ENCODE measurements at regions not wholly inside any gene's neighbourhood (a gene's known extent, or its start where the extent isn't known, plus 50 kb on each side); places are given as distances from the start of the nearest gene placed in this dataset.

GRCh38 chr6:79334674-79335073 lies 100.2 kb upstream of the HMGN3 start:
- Histone ChIP-seq H3K9me2 (no peaks in the 10 kb centered on the region), H4K20me1 (ENCODE audit: insufficient read depth) (no peaks in the 10 kb centered on the region), H3K79me2 (ENCODE audit: insufficient read depth) (no peaks in the 10 kb centered on the region), H3K9me3 (no peaks in the 10 kb centered on the region), H3K4me3 (ENCODE audit: low read depth in 2 of 2, low read length in 1 of 2) (no peak overlapping the region), H3K4me2 (no peak overlapping the region), H3K9ac (no peak overlapping the region), H3F3A (replicated peaks; ENCODE audit: insufficient read depth) (no peaks in the 10 kb centered on the region), H3K4me1 (ENCODE audit: control insufficient read depth in 1 of 2, insufficient read depth in 2 of 2, low read depth in 1 of 2, low read length in 1 of 2) (no peaks in the 10 kb centered on the region; a peak in 1 of 4 replicates), H3K27me3 (ENCODE audit: insufficient read depth) (no peaks in the 10 kb centered on the region), H2AFZ (ENCODE audit: low read depth) (no peak overlapping the region), H3K27ac (ENCODE audit: low read depth in 2 of 2, low read length in 1 of 2) (no peak overlapping the region), H3K36me3 (replicated peaks in 1 of 2; ENCODE audit: control insufficient read depth in 1 of 2, insufficient read depth in 2 of 2, low read length in 1 of 2) (no peaks in the 10 kb centered on the region)
- TF ChIP-seq EP300 (IDR thresholded peaks at IDR 0.05; ENCODE audit: borderline replicate concordance in 1 of 2, low read depth in 1 of 2, low read length in 1 of 2), result 0 out of 4 replicates have a peak, but pooled peaks of 1 of the 2 experiments have one; percentile 6
- TF ChIP-seq SMC3 (IDR thresholded peaks at IDR 0.05; ENCODE audit: low read depth, low read length), result no peak
- DNase-seq, result no peak
- WGBS (ENCODE audit: low lambda C conversion rate), result 21% methylated on average over 4 of the region's 4 CpGs
- ChIA-PET CTCF (interaction anchor here (1.8 kb wide), 1 partner anchor 132 kb away, joined by 5 read pairs; no protein-coding TSS in a partner anchor), POLR2A (no interaction called here)

- DNase-seq, result no peak
- WGBS (ENCODE audit: low lambda C conversion rate), result 43% methylated on average over 2 of the region's 2 CpGs
These were observed 96.2 kb upstream of the HMGN3 start for GRCh38 chr6:79330704-79331103.

More at GRCh38 chr6:79330704-79331103, 96.2 kb upstream of the HMGN3 start:
- Histone ChIP-seq H3K4me3 (ENCODE audit: low read depth in 2 of 2, low read length in 1 of 2) (no peak overlapping the region), H3K79me2 (ENCODE audit: insufficient read depth) (no peaks in the 10 kb centered on the region), H3K9ac (no peak overlapping the region), H3K9me2 (no peaks in the 10 kb centered on the region), H3K27me3 (ENCODE audit: insufficient read depth) (no peaks in the 10 kb centered on the region), H3K4me1 (ENCODE audit: control insufficient read depth in 1 of 2, insufficient read depth in 2 of 2, low read depth in 1 of 2, low read length in 1 of 2) (no peaks in the 10 kb centered on the region; a peak in 1 of 4 replicates), H3K9me3 (no peaks in the 10 kb centered on the region), H2AFZ (ENCODE audit: low read depth) (no peak overlapping the region), H3K36me3 (replicated peaks in 1 of 2; ENCODE audit: control insufficient read depth in 1 of 2, insufficient read depth in 2 of 2, low read length in 1 of 2) (no peaks in the 10 kb centered on the region), H4K20me1 (ENCODE audit: insufficient read depth) (no peaks in the 10 kb centered on the region), H3K27ac (ENCODE audit: low read depth in 2 of 2, low read length in 1 of 2) (no peak overlapping the region), H3K4me2 (no peak overlapping the region), H3F3A (replicated peaks; ENCODE audit: insufficient read depth) (no peaks in the 10 kb centered on the region)
- POLR2A ChIA-PET, result no interaction called here
- no peak for TF ChIP-seq FOSL2 (IDR thresholded peaks at IDR 0.05; ENCODE audit: borderline replicate concordance, low read depth)
- TF ChIP-seq YY1 (IDR thresholded peaks at IDR 0.05; ENCODE audit: low read depth), result no peak
- no peak for TF ChIP-seq USF1 (IDR thresholded peaks at IDR 0.05; ENCODE audit: borderline replicate concordance, low read depth)
- TF ChIP-seq MXI1 (IDR thresholded peaks at IDR 0.05; ENCODE audit: low read depth, low read length), result no peak
- no peak for TF ChIP-seq FOXM1 (IDR thresholded peaks at IDR 0.05; ENCODE audit: low read depth)
- no peak for TF ChIP-seq MEF2A (IDR thresholded peaks at IDR 0.05; ENCODE audit: borderline replicate concordance, low read depth)
- TF ChIP-seq EZH2phosphoT487 (IDR thresholded peaks at IDR 0.05; ENCODE audit: borderline replicate concordance, low read depth), result no peak
- TF ChIP-seq FOXJ3 (CRISPR knock-in tag; IDR thresholded peaks at IDR 0.05), result no peak
- no peak for TF ChIP-seq TEAD4 (IDR thresholded peaks at IDR 0.05; ENCODE audit: borderline replicate concordance, insufficient read depth)
- no peak for TF ChIP-seq NFIC (IDR thresholded peaks at IDR 0.05; ENCODE audit: borderline replicate concordance)
- TF ChIP-seq CHD2 (IDR thresholded peaks at IDR 0.05; ENCODE audit: low read length, partially characterized antibody), result no peak
- TF ChIP-seq PBX3 (IDR thresholded peaks at IDR 0.05), result no peak
- no peak for TF ChIP-seq SMC3 (IDR thresholded peaks at IDR 0.05; ENCODE audit: low read depth, low read length)
- no peak for TF ChIP-seq EP300 (IDR thresholded peaks at IDR 0.05; ENCODE audit: borderline replicate concordance in 1 of 2, low read depth in 1 of 2, low read length in 1 of 2)
- TF ChIP-seq JUND (IDR thresholded peaks at IDR 0.05), result no peak
- TF ChIP-seq SIN3A (IDR thresholded peaks at IDR 0.05; ENCODE audit: borderline replicate concordance, low read depth, low read length), result no peak
- no peak for TF ChIP-seq RCOR1 (IDR thresholded peaks at IDR 0.05; ENCODE audit: low read length)
- TF ChIP-seq RXRA (IDR thresholded peaks at IDR 0.05; ENCODE audit: borderline replicate concordance, low read depth), result no peak
- TF ChIP-seq NRF1 (IDR thresholded peaks at IDR 0.05; ENCODE audit: low read depth, low read length), result no peak
- CTCF ChIA-PET, result no interaction called here

All from SK-N-SH (cell line).